ENCODE measurements at regions not wholly inside any gene's neighbourhood (a gene's known extent, or its start where the extent isn't known, plus 50 kb on each side); places are given as distances from the start of the nearest gene placed in this dataset.
"Not testable (repeated sequence)": the region's sequence is repeated elsewhere in the genome, so short reads cannot be mapped to it uniquely, and the experiment has no call there.

- no peak for DNase-seq
- Histone ChIP-seq H3K9me3 (ENCODE audit: control insufficient read depth in 2 of 3, insufficient read depth in 1 of 3, low read length in 3 of 3) (no peaks in the 10 kb centered on the region), H3K4me3 (ENCODE audit: low read length in 3 of 3) (no peak overlapping the region), H3K9ac (ENCODE audit: low read length in 3 of 3) (no peak overlapping the region), H3K36me3 (ENCODE audit: control insufficient read depth in 2 of 3, insufficient read depth in 3 of 3, low read length in 3 of 3) (no peaks in the 10 kb centered on the region), H3K4me1 (ENCODE audit: control insufficient read depth in 2 of 3, insufficient read depth in 2 of 3, low read depth in 1 of 3, low read length in 3 of 3) (no peaks in the 10 kb centered on the region), H3K27me3 (ENCODE audit: control insufficient read depth, insufficient read depth, low read length) (no peaks in the 10 kb centered on the region), H3K27ac (ENCODE audit: low read depth in 2 of 2, low read length in 2 of 2) (no peak overlapping the region)
- no peak for FAIRE-seq
- intact Hi-C loops (cut with DNase I): no loop called here
- TF ChIP-seq CTCF (IDR thresholded peaks at IDR 0.05; ENCODE audit: borderline replicate concordance, extremely low read depth, insufficient read depth): no peak
These were observed 365.8 kb upstream of the DPYD start for GRCh38 chr1:98286656-98287055.

GRCh38 chr1:98285286-98285685 is 364.5 kb upstream of the DPYD start:
- H3K4me3 ChIP-seq (ENCODE audit: low read length in 3 of 3); H3K27ac ChIP-seq (ENCODE audit: low read depth in 2 of 2, low read length in 2 of 2); DNase-seq; intact Hi-C loops (cut with DNase I); FAIRE-seq; H3K27me3 ChIP-seq (ENCODE audit: control insufficient read depth, insufficient read depth, low read length); H3K9ac ChIP-seq (ENCODE audit: low read length in 3 of 3); H3K4me1 ChIP-seq (ENCODE audit: control insufficient read depth in 2 of 3, insufficient read depth in 2 of 3, low read depth in 1 of 3, low read length in 3 of 3); H3K36me3 ChIP-seq (ENCODE audit: control insufficient read depth in 2 of 3, insufficient read depth in 3 of 3, low read length in 3 of 3); H3K9me3 ChIP-seq (ENCODE audit: control insufficient read depth in 2 of 3, insufficient read depth in 1 of 3, low read length in 3 of 3): not testable (repeated sequence)

GRCh38 chr1:98280049-98280448 is 359.2 kb upstream of the DPYD start:
- H3K9me3 ChIP-seq (ENCODE audit: control insufficient read depth in 2 of 3, insufficient read depth in 1 of 3, low read length in 3 of 3): no peaks in the 10 kb centered on the region
- no peak overlapping the region for H3K9ac ChIP-seq (ENCODE audit: low read length in 3 of 3)
- no peaks in the 10 kb centered on the region for H3K36me3 ChIP-seq (ENCODE audit: control insufficient read depth in 2 of 3, insufficient read depth in 3 of 3, low read length in 3 of 3)
- no peaks in the 10 kb centered on the region for H3K27me3 ChIP-seq (ENCODE audit: control insufficient read depth, insufficient read depth, low read length)
- no peak overlapping the region for H3K4me3 ChIP-seq (ENCODE audit: low read length in 3 of 3)
- no peak overlapping the region for H3K27ac ChIP-seq (ENCODE audit: low read depth in 2 of 2, low read length in 2 of 2)
- no peaks in the 10 kb centered on the region for H3K4me1 ChIP-seq (ENCODE audit: control insufficient read depth in 2 of 3, insufficient read depth in 2 of 3, low read depth in 1 of 3, low read length in 3 of 3)
- intact Hi-C loops (cut with DNase I): no loop called here
- FAIRE-seq: no peak
- no peak for DNase-seq
- TF ChIP-seq CTCF (IDR thresholded peaks at IDR 0.05; ENCODE audit: borderline replicate concordance, extremely low read depth, insufficient read depth): no peak

GRCh38 chr1:98278055-98278454 is 357.2 kb upstream of the DPYD start:
- Histone ChIP-seq H3K4me1 (ENCODE audit: control insufficient read depth in 2 of 3, insufficient read depth in 2 of 3, low read depth in 1 of 3, low read length in 3 of 3) (no peaks in the 10 kb centered on the region), H3K27ac (ENCODE audit: low read depth in 2 of 2, low read length in 2 of 2) (no peak overlapping the region), H3K9ac (ENCODE audit: low read length in 3 of 3) (no peak overlapping the region), H3K9me3 (ENCODE audit: control insufficient read depth in 2 of 3, insufficient read depth in 1 of 3, low read length in 3 of 3) (no peaks in the 10 kb centered on the region), H3K4me3 (ENCODE audit: low read length in 3 of 3) (no peak overlapping the region), H3K27me3 (ENCODE audit: control insufficient read depth, insufficient read depth, low read length) (no peaks in the 10 kb centered on the region), H3K36me3 (ENCODE audit: control insufficient read depth in 2 of 3, insufficient read depth in 3 of 3, low read length in 3 of 3) (no peaks in the 10 kb centered on the region)
- no peak for DNase-seq
- no peak for FAIRE-seq
- intact Hi-C loops (cut with DNase I): no loop called here
- TF ChIP-seq CTCF (IDR thresholded peaks at IDR 0.05; ENCODE audit: borderline replicate concordance, extremely low read depth, insufficient read depth): no peak

Measured in kidney (tissue), 13 donors.